WTC11 (cell line): ENCODE measurements at regions not wholly inside any gene's neighbourhood (a gene's known extent, or its start where the extent isn't known, plus 50 kb on each side); places are given as distances from the start of the nearest gene placed in this dataset.

Experiments
- ATAC-seq: fragments of 200-7000 bp; cut with Tn5 transposase; 2 replicates; pipeline ENCODE4 v1.10.0; 2021; ENCODE audit warnings: mild to moderate bottlenecking, moderate library complexity
- CTCF ChIA-PET: fragments of 300-600 bp; sonication (Branson Sonifier 250); formaldehyde crosslinking; loops from one replicate; lab custom pipeline; 2021; ENCODE audit warnings: antibody characterized with exemption; lab: Charles Lee
- POLR2A ChIA-PET: fragments of 350-600 bp; sonication (Branson Sonifier 250); formaldehyde crosslinking; loops from one replicate; lab custom pipeline; 2021; ENCODE audit warnings: antibody characterized with exemption; lab: Charles Lee
- DNase-seq: peaks from one replicate; pipeline ENCODE4 v3.0.0; 2021; ENCODE audit warnings: low spot score
- H3K27ac Mint-ChIP-seq: 2 replicates; pipeline ENCODE4 v1.8.0; 2021; ENCODE audit warnings: mixed read lengths
- H3K27me3 Mint-ChIP-seq: 2 replicates; pipeline ENCODE4 v1.8.0; 2021; ENCODE audit warnings: low read depth, mild to moderate bottlenecking, moderate library complexity, mixed read lengths
- H3K36me3 Mint-ChIP-seq: 2 replicates; pipeline ENCODE4 v1.8.0; 2021; ENCODE audit warnings: mixed read lengths
- H3K4me1 Mint-ChIP-seq: 2 replicates; pipeline ENCODE4 v1.8.0; 2022; ENCODE audit warnings: mixed read lengths
- H3K4me3 Mint-ChIP-seq: 2 replicates; pipeline ENCODE4 v1.8.0; 2021; ENCODE audit warnings: mild to moderate bottlenecking, moderate library complexity, mixed read lengths
- H3K9me3 Mint-ChIP-seq: 2 replicates; pipeline ENCODE4 v1.8.0; 2021; ENCODE audit warnings: mixed read lengths
- ATF1 ChIP-seq: sonication (generic); formaldehyde crosslinking; IDR thresholded peaks from 2 replicates; pipeline ENCODE4 v1.8.1; 2023; ENCODE audit warnings: mild to moderate bottlenecking, moderate library complexity, missing genetic modification reagents
- IRF2 ChIP-seq: sonication (generic); formaldehyde crosslinking; IDR thresholded peaks from 2 replicates; pipeline ENCODE4 v1.8.0; 2022; ENCODE audit warnings: low read depth, missing genetic modification reagents, borderline replicate concordance
- ZNF121 ChIP-seq: sonication (generic); formaldehyde crosslinking; IDR thresholded peaks from 2 replicates; pipeline ENCODE4 v1.8.0; 2023; ENCODE audit warnings: missing genetic modification reagents
- ZNF219 ChIP-seq: sonication (generic); formaldehyde crosslinking; IDR thresholded peaks from 2 replicates; pipeline ENCODE4 v1.8.0; 2023; ENCODE audit warnings: missing genetic modification reagents, mild to moderate bottlenecking, borderline replicate concordance
- ZNF416 ChIP-seq: fragments of 250-450 bp; sonication (Bioruptor Pico); IDR thresholded peaks from 2 replicates; pipeline ENCODE4 v1.9.0; 2021; ENCODE audit warnings: mild to moderate bottlenecking, inconsistent platforms
- ZNF423 ChIP-seq: fragments of 250-450 bp; sonication (Bioruptor Pico); IDR thresholded peaks from 2 replicates; pipeline ENCODE4 v2.1.2; 2022; ENCODE audit warnings: mild to moderate bottlenecking, moderate library complexity
- ZNF671 ChIP-seq: fragments of 250-450 bp; sonication (Bioruptor Pico); IDR thresholded peaks from 2 replicates; pipeline ENCODE4 v1.8.0; 2021; ENCODE audit warnings: mild to moderate bottlenecking
- TF ChIP-seq, protein P1 (sequence below): sonication (generic); formaldehyde crosslinking; IDR thresholded peaks from 2 replicates; pipeline ENCODE4 v1.8.0; 2022; ENCODE audit warnings: mild to moderate bottlenecking, missing genetic modification reagents
- TF ChIP-seq, protein P2 (sequence below): sonication (generic); formaldehyde crosslinking; IDR thresholded peaks from 2 replicates; pipeline ENCODE4 v1.8.1; 2023; ENCODE audit warnings: mild to moderate bottlenecking, missing genetic modification reagents, borderline replicate concordance
- TF ChIP-seq, protein P3 (sequence below): sonication (generic); formaldehyde crosslinking; IDR thresholded peaks from 2 replicates; pipeline ENCODE4 v1.8.1; 2022; ENCODE audit warnings: low read depth, missing genetic modification reagents, borderline replicate concordance
- TF ChIP-seq, protein P4 (sequence below): sonication (generic); formaldehyde crosslinking; IDR thresholded peaks from 2 replicates; pipeline ENCODE4 v1.8.1; 2022; ENCODE audit warnings: missing genetic modification reagents, borderline replicate concordance
- TF ChIP-seq, protein P5 (sequence below): fragments of 250-450 bp; sonication (Bioruptor Pico); IDR thresholded peaks from 2 replicates; pipeline ENCODE4 v1.9.0; 2021; ENCODE audit warnings: mild to moderate bottlenecking, borderline replicate concordance

DNA sequence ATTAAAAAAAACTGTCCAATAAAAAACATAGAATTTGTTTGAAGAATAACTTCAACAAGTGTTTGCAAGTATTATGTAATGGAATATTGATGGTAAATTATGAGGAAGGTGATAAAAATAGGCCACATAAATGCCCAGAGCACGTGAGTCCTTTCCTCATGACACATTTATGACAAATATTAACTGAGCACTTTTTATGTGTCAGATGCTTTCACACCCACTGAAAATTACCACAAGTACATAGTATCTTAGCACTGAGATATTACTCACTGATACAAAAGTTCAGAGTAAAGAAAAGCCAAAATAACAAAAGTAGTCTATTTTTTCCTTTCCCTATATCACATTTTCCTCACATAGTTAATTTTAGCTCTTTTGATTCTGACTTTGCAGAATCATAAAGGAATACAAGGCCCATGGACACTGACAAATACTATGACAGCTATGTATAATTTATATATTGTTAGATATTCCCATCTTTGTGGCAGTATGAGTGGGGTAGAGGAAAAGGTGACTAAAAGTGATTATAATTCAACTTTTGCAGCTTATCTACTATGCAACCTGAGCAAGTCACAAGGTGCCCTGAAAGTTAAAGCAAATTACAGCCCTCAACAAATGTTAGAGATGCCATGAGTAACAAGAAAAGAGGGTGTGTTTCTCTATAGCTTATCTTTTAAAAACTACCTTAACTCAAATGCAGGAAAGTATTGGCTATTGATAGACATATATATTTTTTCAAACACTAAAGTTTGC lies 80.7 kb downstream of the RBMY1D start (continued):
- no peak for TF ChIP-seq ZNF219 (CRISPR knock-in tag)
- no peak for TF ChIP-seq ZNF671
- TF ChIP-seq, protein P1, sequence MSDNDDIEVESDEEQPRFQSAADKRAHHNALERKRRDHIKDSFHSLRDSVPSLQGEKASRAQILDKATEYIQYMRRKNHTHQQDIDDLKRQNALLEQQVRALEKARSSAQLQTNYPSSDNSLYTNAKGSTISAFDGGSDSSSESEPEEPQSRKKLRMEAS (CRISPR knock-in tag): no peak
- no peak for TF ChIP-seq ZNF121 (CRISPR knock-in tag)
- TF ChIP-seq, all 79 proteins: peak for 0

DNA sequence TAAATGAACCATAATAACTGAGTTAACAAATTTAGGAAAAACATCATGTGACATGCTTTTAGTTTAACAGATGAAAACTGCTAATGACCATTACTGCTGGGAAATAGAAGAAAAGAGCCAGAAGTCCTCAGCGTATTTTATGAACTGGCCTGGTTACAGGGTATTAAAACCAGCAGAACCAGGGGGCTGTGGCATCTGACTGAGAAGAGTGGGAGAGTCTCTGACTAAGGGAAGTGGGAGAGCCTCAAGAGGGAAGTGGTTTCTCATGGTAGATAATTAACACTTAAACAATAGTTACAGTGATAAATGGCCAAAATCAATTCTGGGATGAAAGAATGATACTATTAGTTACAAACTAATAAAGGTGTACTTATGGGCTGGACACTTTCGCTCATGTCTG lies 79.8 kb downstream of the RBMY1D start:
- Mint-ChIP-seq H3K4me1 (no peaks in the 10 kb centered on the region), H3K27ac (no peak overlapping the region), H3K4me3 (no peak overlapping the region), H3K27me3 (no peaks in the 10 kb centered on the region; the same call in 1 of the 2 replicates), H3K9me3 (peaks cover 52% of the 10 kb centered on the region), H3K36me3 (peaks cover 27% of the 10 kb centered on the region)
- ATAC-seq (no peak), DNase-seq (no peak)
- ChIA-PET CTCF (no interaction called here), POLR2A (no interaction called here)
- TF ChIP-seq, protein P2, sequence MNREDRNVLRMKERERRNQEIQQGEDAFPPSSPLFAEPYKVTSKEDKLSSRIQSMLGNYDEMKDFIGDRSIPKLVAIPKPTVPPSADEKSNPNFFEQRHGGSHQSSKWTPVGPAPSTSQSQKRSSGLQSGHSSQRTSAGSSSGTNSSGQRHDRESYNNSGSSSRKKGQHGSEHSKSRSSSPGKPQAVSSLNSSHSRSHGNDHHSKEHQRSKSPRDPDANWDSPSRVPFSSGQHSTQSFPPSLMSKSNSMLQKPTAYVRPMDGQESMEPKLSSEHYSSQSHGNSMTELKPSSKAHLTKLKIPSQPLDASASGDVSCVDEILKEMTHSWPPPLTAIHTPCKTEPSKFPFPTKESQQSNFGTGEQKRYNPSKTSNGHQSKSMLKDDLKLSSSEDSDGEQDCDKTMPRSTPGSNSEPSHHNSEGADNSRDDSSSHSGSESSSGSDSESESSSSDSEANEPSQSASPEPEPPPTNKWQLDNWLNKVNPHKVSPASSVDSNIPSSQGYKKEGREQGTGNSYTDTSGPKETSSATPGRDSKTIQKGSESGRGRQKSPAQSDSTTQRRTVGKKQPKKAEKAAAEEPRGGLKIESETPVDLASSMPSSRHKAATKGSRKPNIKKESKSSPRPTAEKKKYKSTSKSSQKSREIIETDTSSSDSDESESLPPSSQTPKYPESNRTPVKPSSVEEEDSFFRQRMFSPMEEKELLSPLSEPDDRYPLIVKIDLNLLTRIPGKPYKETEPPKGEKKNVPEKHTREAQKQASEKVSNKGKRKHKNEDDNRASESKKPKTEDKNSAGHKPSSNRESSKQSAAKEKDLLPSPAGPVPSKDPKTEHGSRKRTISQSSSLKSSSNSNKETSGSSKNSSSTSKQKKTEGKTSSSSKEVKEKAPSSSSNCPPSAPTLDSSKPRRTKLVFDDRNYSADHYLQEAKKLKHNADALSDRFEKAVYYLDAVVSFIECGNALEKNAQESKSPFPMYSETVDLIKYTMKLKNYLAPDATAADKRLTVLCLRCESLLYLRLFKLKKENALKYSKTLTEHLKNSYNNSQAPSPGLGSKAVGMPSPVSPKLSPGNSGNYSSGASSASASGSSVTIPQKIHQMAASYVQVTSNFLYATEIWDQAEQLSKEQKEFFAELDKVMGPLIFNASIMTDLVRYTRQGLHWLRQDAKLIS (CRISPR knock-in tag): no peak
- TF ChIP-seq ZNF219 (CRISPR knock-in tag) (no peak), ZNF416 (CRISPR knock-in tag) (no peak), IRF2 (CRISPR knock-in tag) (no peak), ATF1 (CRISPR knock-in tag) (no peak), ZNF423 (no peak)
- TF ChIP-seq, protein P1 (CRISPR knock-in tag): no peak
- TF ChIP-seq, protein P3, sequence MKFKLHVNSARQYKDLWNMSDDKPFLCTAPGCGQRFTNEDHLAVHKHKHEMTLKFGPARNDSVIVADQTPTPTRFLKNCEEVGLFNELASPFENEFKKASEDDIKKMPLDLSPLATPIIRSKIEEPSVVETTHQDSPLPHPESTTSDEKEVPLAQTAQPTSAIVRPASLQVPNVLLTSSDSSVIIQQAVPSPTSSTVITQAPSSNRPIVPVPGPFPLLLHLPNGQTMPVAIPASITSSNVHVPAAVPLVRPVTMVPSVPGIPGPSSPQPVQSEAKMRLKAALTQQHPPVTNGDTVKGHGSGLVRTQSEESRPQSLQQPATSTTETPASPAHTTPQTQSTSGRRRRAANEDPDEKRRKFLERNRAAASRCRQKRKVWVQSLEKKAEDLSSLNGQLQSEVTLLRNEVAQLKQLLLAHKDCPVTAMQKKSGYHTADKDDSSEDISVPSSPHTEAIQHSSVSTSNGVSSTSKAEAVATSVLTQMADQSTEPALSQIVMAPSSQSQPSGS: no peak
- TF ChIP-seq, protein P4, sequence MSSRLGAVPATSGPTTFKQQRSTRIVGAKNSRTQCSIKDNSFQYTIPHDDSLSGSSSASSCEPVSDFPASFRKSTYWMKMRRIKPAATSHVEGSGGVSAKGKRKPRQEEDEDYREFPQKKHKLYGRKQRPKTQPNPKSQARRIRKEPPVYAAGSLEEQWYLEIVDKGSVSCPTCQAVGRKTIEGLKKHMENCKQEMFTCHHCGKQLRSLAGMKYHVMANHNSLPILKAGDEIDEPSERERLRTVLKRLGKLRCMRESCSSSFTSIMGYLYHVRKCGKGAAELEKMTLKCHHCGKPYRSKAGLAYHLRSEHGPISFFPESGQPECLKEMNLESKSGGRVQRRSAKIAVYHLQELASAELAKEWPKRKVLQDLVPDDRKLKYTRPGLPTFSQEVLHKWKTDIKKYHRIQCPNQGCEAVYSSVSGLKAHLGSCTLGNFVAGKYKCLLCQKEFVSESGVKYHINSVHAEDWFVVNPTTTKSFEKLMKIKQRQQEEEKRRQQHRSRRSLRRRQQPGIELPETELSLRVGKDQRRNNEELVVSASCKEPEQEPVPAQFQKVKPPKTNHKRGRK (CRISPR knock-in tag): no peak
- TF ChIP-seq, protein P5, sequence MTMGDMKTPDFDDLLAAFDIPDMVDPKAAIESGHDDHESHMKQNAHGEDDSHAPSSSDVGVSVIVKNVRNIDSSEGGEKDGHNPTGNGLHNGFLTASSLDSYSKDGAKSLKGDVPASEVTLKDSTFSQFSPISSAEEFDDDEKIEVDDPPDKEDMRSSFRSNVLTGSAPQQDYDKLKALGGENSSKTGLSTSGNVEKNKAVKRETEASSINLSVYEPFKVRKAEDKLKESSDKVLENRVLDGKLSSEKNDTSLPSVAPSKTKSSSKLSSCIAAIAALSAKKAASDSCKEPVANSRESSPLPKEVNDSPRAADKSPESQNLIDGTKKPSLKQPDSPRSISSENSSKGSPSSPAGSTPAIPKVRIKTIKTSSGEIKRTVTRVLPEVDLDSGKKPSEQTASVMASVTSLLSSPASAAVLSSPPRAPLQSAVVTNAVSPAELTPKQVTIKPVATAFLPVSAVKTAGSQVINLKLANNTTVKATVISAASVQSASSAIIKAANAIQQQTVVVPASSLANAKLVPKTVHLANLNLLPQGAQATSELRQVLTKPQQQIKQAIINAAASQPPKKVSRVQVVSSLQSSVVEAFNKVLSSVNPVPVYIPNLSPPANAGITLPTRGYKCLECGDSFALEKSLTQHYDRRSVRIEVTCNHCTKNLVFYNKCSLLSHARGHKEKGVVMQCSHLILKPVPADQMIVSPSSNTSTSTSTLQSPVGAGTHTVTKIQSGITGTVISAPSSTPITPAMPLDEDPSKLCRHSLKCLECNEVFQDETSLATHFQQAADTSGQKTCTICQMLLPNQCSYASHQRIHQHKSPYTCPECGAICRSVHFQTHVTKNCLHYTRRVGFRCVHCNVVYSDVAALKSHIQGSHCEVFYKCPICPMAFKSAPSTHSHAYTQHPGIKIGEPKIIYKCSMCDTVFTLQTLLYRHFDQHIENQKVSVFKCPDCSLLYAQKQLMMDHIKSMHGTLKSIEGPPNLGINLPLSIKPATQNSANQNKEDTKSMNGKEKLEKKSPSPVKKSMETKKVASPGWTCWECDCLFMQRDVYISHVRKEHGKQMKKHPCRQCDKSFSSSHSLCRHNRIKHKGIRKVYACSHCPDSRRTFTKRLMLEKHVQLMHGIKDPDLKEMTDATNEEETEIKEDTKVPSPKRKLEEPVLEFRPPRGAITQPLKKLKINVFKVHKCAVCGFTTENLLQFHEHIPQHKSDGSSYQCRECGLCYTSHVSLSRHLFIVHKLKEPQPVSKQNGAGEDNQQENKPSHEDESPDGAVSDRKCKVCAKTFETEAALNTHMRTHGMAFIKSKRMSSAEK (CRISPR knock-in tag): no peak
